ENCODE measurements at regions not wholly inside any gene's neighbourhood (a gene's known extent, or its start where the extent isn't known, plus 50 kb on each side); places are given as distances from the start of the nearest gene placed in this dataset.
A peak's percentile ranks its signal among the peaks of the same experiment; 100 is the strongest.

DNA sequence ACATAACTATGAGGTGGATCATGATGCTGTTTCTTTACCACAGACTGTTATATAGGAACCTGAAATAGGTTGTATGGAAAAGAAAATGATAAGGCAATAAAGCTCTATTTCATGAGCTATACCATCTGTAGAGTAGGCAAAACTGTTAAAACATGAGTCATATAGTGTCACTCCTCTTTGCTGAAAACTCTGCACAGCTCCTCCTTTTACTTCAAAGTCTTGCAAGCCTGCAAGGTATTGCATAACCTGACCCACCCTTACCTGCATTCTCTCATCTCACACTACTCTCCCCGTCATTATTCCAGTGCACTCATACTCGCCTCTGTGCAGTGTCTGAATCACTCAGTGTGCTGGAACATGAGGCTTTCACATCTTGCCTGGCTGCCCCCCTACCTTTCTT lies 790.1 kb downstream of the EFNA5 start:
- no peak for DNase-seq (ENCODE audit: low spot score)

GRCh38 chr5:106877881-106878280 lies 792.9 kb downstream of the EFNA5 start:
- DNase-seq (ENCODE audit: low spot score), result no peak

- no peak for DNase-seq (ENCODE audit: low spot score)
These were observed 794.0 kb downstream of the EFNA5 start for GRCh38 chr5:106876665-106877194.

DNA sequence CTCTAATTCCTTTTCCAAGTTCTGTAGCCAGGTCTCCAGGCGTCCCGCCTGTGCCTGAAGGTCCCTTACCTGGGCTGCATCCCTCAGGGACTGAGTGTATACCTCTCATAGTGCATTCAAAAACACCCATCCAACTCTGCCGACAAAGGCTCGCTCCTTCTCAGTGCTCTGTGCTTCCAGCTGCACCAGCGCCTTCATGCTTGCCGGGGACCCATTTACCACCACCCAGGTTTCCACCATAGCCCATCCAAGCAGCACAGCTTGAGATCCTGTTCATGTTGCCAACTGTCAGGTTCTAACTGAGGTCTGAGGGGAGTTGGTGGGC lies 794.5 kb downstream of the EFNA5 start:
- no peak for DNase-seq (ENCODE audit: low spot score)

DNA sequence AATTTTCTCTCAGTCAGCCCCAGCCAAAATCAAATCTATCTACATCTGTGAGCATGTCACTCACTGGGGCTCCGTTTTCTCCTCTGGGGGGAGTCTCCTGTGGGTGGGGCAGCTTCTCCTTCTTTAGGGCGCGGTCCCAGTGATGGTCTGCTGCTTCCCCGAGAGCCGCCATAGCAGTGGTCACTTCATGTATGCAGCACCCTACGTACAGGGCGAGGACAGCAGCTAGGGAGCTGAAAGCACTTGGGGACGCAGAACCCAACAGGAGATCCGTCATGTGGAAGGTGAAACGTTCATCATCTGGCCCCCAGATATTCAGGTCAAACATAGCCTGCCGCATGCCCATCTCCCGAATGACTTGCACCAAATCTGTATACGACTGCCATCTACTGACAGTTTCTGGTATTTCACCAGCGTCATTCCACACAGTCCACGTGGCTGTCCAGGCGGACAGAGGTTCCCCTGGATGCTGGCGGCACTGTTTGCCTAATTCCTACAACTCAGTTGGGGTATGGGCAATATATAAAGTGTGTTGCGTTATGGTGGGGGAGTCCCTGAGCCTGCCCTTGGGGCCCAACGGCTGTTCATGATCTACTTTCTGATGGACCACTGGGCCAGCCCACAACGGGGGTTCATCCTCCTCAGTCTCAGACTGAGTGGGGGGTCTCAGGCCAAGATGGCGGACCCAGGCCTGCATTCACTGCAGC lies 795.0 kb downstream of the EFNA5 start:
- peak; percentile 30 for DNase-seq (ENCODE audit: low spot score)

DNA sequence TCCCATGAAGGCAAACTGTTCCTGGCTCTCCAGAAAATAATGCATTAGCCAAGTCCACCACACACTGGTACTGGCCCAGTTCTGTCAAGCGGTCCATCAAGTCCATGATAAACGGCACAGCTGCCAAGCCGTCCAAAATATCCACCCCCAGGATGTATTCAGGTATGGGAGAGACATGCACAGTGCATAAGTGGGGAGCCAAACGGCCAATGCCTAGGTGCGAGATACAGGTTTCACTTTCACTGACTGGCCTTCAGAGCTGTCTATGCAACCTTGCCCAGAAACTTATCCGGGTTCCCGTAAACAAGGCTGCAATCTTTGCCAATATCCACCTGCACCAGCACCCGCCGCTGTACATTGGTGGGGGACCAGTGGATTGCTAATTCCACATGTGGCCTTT lies 795.8 kb downstream of the EFNA5 start:
- no peak for DNase-seq (ENCODE audit: low spot score)

DNA sequence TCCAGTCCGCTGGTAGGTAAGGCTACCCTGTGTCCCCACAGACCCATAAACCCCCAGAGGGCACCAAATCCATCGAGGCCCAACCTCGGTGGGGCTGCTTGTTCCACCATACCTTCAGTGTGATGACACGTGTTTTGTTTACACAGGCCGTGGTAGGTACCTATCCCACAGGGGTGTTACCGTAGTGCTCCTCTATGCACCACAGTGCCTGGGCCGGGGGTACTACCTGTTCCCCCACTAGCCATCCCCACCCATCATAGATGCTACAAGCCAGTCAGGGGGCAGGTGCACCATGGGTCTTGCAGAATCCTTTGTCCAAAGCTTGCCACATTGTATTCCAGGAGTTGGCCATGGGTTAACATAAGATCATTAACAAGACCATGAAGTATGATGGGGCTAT lies 796.2 kb downstream of the EFNA5 start:
- no peak for DNase-seq (ENCODE audit: low spot score)

- no peak for DNase-seq (ENCODE audit: low spot score)
These were observed 797.2 kb downstream of the EFNA5 start for GRCh38 chr5:106873568-106873967.

- no peak for DNase-seq (ENCODE audit: low spot score)
These were observed 805.5 kb downstream of the EFNA5 start for GRCh38 chr5:106865279-106865678.

DNA sequence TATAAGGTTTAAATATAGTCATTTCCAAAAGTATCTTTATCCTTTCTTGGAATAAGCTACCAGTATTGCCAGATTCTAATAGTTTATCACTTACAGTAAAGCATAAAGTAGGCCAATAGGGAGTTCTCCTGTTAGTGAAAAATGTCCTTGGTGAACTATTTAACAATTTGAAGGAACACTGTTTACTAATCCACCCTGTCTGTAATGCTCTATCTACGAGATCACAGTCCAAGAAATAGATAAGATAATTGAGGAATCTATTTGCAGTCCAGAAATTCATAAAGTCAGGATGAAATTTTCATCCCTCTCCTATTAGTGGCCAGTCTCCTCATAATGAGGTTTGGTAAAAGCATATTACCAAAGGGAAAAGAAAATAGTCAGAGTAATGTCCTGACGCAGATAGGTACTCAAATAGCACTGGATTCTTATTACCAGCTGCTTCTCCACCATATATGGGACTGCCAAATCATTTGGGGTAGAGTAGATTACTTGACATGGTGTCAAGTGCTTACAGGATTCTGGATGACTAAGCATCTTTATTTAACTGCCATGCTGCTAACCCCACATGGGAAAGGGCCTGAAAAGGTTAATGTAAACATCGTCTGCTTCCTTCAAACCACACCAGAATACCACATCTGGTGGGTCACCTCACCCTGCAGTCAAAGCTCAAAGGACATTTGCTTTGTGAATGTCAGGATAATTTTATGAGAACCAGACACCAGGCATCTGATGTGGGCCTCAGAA lies 808.1 kb downstream of the EFNA5 start:
- no peak for DNase-seq (ENCODE audit: low spot score)

DNA sequence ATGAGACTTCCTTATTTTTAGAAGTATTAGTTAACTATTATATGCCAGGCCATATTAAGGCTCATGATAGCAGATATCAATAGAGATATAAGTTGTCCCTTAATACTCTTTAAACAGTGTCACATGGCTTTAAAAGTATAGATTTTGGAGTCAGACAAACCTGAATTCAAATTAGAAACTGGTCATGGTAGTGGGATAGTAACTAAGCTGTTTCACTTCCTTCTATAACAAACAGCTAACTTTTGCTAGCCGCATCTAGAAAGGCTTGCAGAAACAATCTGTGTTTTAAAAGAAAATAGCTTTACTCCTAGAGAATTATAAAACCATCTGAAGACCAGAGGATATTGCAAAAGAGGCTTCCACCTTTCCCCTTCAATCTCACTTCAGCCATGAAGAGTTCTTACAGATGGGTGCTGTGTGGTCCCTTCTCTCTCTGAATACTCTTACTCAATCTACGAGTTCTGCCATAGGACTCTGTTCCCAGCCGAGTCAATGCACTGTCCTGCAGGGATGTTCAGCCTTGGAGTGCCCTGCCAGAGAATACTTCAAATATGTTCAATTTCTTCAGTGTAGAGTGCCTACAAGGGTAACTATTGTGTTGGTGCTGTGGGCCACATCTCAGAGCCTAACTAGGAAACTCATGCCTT lies 810.2 kb downstream of the EFNA5 start:
- DNase-seq (ENCODE audit: low spot score), result peak; percentile 1

DNA sequence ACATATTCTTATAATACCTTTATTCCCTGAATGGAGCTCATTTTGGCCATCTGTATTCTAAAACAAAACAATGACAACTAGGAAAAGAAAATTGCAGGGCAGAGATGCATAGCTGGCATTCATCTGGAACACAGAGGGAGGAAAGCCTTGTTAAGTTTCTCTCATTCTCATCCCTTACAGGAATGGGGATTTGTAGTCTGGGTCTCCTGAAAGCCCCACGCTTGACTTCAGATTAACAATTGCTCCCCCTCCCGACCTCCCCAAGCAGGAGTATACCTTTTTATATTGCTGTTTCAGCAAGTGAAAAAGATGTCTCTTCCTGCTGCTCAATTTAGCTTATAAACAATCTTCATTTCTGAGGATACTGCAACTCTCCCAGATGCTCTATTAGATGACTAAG lies 812.1 kb downstream of the EFNA5 start:
- no peak for DNase-seq (ENCODE audit: low spot score)

DNA sequence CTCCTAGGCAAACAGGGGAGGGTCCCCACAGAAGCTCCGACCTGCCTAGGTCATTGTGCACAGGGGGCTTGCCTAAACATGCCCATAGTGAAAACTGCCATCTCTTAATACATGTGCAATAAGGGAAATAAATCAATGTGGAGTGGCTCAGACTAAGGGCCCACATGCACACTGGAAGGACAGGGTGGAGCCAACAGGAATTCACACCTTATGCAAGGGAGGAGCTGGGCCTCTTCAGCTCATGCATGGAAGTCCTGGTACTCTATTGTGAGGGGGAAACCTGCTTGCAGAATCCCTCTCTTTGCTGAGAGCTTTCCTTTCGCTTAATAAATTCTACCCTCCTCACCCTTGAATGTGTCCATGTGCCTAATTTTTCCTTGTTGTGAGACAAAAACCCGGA lies 815.8 kb downstream of the EFNA5 start:
- DNase-seq (ENCODE audit: low spot score), result no peak

DNA sequence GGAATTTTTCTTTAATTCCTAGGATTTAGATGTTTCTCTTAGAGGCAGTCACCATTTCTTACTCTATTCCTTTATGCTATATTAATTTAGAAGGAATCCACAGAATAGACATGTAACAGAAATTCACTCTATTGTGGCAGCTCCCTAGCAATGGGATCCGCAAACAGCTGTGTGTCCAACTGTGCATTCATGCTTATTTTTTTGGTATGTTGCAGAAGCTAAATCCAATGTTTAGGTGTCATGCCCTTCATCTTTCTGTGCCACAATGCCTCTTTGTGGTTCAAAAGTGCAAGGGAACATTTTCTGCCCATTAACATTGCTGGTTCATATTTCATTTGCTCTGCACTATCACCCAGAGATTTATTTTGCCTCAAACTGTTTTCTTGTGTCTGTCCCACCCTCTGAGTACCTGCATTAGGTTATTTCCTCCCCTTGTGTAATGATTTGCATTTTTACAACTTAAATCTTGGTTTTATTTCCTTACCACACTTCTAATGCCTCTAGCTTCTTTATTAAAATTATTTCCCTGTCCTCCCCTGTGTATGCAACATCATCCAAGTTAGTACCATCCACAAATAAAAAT lies 816.5 kb downstream of the EFNA5 start:
- no peak for DNase-seq (ENCODE audit: low spot score)

DNA sequence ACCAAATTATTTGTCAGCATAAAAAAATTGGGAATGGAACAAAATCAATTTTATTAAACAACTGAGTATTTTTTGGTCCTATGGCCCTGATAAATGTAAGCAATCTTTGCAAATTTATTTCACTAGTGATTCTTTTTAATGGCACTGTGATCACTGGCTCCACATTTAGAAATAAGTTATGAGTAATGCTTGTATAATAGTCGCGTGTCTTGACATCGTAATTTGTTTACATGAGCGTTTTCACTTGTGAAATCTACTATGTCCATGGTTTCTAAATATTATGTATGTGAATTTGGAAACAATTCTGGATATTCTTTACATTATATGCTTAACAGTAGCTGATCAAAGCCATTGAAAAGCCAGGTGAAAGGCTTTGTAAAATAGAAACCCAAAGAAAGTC lies 817.5 kb downstream of the EFNA5 start:
- DNase-seq (ENCODE audit: low spot score), result no peak

GRCh38 chr5:106849266-106849665 lies 821.5 kb downstream of the EFNA5 start:
- no peak for DNase-seq (ENCODE audit: low spot score)

GRCh38 chr5:106843812-106844416 lies 826.8 kb downstream of the EFNA5 start:
- no peak for DNase-seq (ENCODE audit: low spot score)

GRCh38 chr5:106833517-106833916 lies 837.2 kb downstream of the EFNA5 start:
- no peak for DNase-seq (ENCODE audit: low spot score)

GRCh38 chr5:106827061-106827460 lies 843.7 kb downstream of the EFNA5 start:
- DNase-seq (ENCODE audit: low spot score), result no peak

- no peak for DNase-seq (ENCODE audit: low spot score)
These were observed 845.4 kb downstream of the EFNA5 start for GRCh38 chr5:106825374-106825773.

GRCh38 chr5:106822851-106823250 lies 847.9 kb downstream of the EFNA5 start:
- DNase-seq (ENCODE audit: low spot score), result no peak

- DNase-seq (ENCODE audit: low spot score), result no peak
These were observed 852.2 kb downstream of the EFNA5 start for GRCh38 chr5:106818552-106818951.
